Fibroblast of skin of right biceps (primary cell): ENCODE measurements at regions not wholly inside any gene's neighbourhood (a gene's known extent, or its start where the extent isn't known, plus 50 kb on each side); places are given as distances from the start of the nearest gene placed in this dataset.
A peak's percentile ranks its signal among the peaks of the same experiment; 100 is the strongest.
"Not testable (repeated sequence)": the region's sequence is repeated elsewhere in the genome, so short reads cannot be mapped to it uniquely, and the experiment has no call there.

Experiments
- DNase-seq: peaks from one replicate; pipeline ENCODE4 v3.0.0-alpha.2; 2013

DNA sequence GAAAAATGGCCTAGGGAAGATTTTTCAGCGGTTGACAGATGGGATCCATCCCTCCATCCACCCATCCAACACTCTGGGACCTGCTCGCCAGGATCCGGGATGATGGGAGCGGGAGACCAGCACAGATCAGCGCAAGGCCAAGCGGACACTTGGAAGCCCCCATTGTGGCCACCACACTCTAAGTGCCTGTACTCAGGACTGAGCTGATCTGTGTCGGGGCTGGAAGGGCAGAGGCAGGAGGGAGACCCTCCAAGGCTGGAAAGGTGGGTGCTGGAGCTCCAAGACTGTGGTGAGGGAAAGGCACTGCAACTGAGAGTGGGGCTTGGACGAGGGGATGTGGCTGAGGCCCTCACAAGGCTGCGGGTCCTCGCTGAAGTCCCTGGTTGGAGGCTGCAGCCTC is 91.8 kb upstream of the TRPM1 start:
- no peak for DNase-seq

GRCh38 chr15:31195871-31196270 is 94.3 kb upstream of the TRPM1 start:
- DNase-seq = no peak

DNA sequence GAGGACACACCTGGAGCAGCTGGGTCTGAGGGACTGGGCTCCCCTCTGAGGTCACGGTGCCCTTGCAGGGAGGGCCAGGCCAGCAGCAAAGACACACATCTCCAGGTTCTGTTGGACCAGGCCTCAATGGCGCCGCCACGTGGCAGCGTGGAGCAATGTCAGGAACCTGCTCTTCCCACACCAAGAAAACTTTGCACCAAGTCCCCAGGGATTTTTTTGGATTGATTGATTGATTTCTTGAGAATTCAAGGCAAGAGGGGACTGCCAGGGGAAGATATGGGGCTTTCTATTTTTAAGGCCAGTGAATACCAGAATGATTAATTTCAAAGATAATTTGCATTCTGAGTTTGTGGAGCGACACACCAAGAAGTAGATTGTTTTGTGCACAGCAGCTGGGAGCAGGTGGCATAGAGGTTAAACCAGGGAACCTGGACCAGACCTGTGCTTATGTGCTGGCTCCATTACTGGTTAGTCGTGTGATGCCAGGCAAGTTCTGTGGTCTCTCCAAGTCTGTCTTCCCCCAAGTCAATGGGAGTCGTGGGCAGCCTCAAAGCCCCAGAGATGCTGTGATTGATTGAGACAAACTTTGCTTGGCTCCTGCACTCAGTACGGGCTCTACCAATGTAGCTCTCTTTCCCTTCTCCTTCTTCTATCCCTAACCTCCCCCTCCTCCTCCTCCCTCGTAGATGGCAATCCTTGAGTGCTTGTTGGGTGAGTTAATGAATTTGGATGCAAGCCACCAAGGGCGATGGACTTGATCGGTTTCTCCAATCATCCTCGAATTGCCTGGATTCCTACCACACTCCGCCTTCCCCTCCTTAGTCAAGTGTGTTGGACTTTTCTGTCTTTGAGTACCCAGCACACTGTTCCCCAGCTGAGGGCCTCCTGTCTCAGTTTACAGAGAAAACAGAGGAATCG is 96.2 kb upstream of the TRPM1 start:
- peak; percentile 8 for DNase-seq

DNA sequence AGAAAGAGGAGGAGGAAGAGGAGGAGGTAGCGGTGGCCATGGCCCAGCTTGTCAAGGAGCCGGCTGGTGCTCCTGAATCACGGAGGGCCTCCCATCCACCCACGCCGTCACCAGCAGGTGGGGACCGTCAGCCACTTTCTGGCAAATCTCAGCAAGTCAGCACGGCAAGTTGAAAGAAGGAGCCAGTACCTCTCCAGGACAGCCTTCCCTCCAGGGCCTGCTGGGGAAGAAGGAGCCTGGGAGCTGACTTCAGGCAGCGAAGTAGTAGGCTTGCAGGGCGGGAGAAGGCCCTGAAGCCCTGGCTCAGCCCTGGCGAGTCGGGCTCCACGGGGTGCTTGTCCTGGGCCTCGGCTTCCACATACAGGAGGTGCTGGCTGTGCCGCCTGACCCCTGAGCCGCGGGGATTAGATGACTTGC is 99.2 kb upstream of the TRPM1 start:
- peak; percentile 48 for DNase-seq

DNA sequence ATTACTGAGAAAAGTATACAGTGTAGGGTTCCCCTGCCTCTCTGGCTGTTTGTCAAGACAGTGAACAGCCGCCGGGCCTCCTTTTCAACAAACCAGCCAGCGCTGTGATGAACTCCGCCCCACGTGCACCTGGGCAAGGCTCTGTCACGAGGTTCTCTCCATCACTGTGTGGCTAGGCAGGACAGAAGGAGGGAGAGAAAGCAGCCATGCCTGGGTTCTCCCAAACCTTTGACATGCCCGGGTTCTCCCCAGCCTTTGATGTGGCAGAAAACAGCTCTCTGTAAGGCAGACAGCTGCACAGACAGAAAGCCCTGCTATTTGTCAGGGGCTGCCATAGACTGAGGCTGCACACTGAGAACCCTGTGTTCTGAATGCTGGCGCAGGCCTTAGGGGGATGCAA is 101.4 kb upstream of the TRPM1 start:
- no peak for DNase-seq

DNA sequence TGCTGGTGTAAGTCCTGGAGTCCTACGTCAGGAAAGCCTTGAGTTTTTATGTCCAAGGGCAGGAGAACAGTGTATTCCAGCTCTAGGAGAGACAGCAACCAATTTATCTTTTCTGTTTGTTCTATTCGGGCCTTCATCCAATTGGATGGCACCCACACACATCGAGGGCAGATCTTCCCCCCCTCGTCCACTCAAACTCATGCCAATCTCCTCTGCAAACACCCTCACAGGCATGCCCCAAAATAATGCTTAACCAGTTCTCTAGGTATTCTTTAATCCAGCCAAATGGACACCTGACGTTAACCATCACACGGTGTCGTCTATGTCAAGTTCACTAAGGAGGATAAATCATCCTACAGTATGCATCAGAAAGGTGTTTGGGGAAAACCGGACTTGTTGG is 102.5 kb upstream of the TRPM1 start:
- no peak for DNase-seq

- DNase-seq = no peak
These were observed 105.1 kb upstream of the TRPM1 start for GRCh38 chr15:31206386-31207181.

DNA sequence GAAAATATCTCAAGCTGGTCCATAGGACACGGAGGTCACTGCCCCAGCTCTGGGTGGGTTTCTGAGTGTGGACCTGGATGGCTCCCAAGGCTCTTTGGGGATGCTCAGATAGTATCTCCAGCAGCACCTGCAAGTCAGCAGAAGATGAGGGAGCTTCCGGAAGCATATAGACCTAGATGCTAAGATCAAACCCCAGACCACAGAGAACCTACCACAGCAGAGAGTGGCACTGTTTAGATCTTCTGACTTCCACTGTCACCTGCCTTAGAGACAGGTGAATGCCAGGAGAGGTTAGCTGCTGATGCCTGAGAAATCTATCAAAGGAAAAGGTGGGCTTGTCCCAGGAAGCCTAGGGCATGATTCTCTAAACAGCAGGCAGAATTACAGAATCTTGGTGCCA is 105.7 kb upstream of the TRPM1 start:
- DNase-seq = no peak

GRCh38 chr15:31207861-31208260 is 106.3 kb upstream of the TRPM1 start:
- not testable (repeated sequence) for DNase-seq

- no peak for DNase-seq
These were observed 107.3 kb upstream of the TRPM1 start for GRCh38 chr15:31208817-31209216.

- DNase-seq = no peak
These were observed 109.8 kb upstream of the TRPM1 start for GRCh38 chr15:31211353-31211752.

- no peak for DNase-seq
These were observed 111.0 kb upstream of the TRPM1 start for GRCh38 chr15:31212326-31213080.

DNA sequence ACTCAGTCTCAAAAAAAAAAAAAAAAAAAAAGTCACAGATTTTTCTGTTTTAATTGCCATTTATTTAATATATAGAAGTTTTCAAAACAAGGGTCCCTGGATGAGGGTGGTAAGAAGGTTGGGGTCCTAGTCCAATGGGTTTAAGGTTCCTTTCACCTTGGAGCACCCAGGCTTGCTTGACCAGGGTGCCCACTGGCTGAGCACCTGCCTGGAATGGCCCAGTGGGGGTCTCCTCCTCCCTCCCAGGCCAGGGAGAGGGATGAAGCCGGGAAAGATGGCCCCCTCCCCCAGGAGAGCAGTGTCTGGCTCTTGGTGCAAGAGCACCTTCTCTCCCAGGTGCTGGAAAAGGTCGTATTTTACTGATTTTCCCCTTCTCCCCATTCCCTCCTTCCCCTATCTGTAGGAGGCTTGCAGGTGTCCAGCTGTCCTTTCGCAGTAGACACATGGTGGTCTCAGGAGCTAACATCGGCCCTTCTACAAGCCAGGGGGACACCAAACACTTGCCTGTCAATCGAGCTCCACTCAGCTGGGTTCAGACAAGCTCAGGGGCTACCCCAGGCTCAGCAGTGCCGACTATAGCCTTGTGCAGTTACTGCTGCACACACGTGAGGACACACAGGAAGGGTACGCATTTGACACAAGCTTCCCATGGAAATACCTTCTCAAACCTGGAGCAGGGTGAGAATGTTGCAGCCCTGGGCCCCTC is 112.3 kb upstream of the KLF13 start:
- DNase-seq = no peak

- DNase-seq = no peak
These were observed 111.7 kb upstream of the KLF13 start for GRCh38 chr15:31214864-31215489.

DNA sequence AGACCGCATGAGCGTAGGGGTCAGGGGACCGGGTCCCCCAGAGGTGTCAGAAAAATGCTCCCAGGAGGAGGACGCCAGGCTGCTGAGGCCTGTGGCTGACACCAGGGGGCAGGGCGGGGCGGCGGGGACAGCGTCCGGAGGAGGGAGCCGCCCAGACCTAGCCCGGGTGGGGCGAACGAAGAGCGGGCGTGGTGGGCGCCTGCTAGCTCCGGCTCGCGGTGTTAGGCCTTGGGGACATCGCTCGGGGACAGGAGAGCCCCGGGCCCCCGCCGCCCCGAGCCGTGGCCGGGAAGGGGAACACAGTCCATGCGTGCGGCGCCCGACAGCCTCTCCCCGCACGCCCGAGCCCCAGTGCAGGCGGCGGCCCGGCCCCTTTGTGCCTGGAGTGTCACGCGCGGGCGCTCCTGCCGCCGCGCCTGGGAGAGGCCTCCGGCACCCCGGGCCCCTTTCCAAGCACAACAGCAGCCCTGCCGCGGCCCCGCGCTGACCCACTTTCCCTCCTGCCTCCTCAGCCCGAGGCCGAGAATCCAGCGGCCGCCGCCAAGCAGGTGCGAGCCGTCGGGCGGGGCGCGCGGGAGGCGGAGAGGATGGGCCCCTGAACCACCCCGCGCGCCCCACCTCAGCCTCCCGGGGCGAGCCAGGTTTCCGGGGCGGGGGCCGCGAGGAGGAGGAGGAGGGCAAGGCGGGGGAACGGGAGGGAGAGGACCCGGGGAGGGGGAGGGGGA is 111.0 kb upstream of the KLF13 start:
- peak; percentile 58 for DNase-seq

- DNase-seq = peak; percentile 30
These were observed 110.3 kb upstream of the KLF13 start for GRCh38 chr15:31216215-31216911.

- DNase-seq = no peak
These were observed 109.6 kb upstream of the KLF13 start for GRCh38 chr15:31217067-31217466.

- no peak for DNase-seq
These were observed 108.9 kb upstream of the KLF13 start for GRCh38 chr15:31217566-31218270.

DNA sequence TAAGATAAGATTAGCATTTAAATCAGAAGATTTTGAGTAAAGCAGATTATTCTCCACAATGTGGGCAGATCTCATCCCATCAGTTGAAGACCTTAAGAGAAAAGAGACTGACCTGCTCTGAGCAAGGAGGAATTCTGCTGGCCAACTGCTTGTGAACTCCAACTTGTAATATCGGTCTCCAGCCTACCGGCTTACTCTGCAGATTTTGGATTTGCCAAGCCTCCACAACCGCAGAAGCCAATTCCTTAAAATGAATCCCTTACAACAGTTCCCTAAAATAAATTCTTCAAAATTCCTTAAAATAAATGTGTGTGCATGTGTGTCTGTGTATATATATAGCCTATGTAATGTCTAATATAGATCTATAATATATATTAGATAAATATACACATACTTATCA is 107.4 kb upstream of the KLF13 start:
- DNase-seq = no peak

DNA sequence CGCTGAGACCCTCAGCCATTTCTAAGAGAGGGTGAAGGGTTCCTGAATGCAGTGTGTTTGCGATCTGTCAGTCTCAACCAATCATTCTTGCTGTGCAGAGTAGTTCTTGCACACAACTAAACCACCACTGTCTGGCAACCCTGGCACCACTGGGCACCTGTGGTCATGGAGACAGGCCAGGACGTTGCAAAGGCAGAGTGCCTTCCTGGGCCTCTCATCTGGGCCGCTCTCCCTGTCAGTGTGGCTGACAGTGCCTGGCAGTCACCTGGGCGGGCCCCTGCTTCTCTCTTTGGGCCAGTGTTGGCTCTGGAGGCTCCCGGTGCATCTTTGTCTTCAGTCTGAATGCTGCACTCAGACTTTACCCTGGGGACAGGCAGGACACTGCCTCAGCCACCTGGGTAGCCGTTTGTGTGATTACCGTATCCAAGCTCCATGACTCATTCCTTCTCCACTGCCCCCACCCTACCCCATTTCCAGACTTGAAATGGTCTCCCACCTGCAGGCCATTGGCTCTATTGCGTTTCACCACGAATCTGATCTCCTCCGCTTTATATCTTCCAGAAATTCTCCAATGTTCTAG is 104.6 kb upstream of the KLF13 start:
- DNase-seq = no peak
